PC-3 (cell line): ENCODE measurements at regions not wholly inside any gene's neighbourhood (a gene's known extent, or its start where the extent isn't known, plus 50 kb on each side); places are given as distances from the start of the nearest gene placed in this dataset.

ENCODE experiments used
- ATAC-seq: fragments of 200-7000 bp; cut with Tn5 transposase; 2 replicates; pipeline ENCODE4 v1.9.1; 2020; ENCODE audit warnings: mild to moderate bottlenecking, moderate library complexity
- BruUV-seq: library from RNA; stranded (reverse); fragments of 400-500 nt; replicated peaks from 2 replicates; lab custom pipeline; 2021; lab: Mats Ljungman, UMichigan
- CTCF ChIA-PET: fragments of 300-600 bp; sonication (Branson Sonifier 250); formaldehyde crosslinking; loops from one replicate; lab custom pipeline; 2022; ENCODE audit warnings: antibody characterized with exemption; lab: Charles Lee
- POLR2A ChIA-PET: fragments of 300-600 bp; sonication (Branson Sonifier 250); formaldehyde crosslinking; loops from one replicate; lab custom pipeline; 2022; ENCODE audit warnings: antibody characterized with exemption; ENCODE audit not compliant: unreplicated experiment; lab: Charles Lee
- DNase-seq: peaks from one replicate; pipeline ENCODE4 v3.0.0-alpha.2; 2015
- H2AFZ ChIP-seq: fragments of 300-600 bp; sonication (generic); 2 replicates; pipeline ENCODE4 v1.6.0; 2016; ENCODE audit warnings: antibody characterized with exemption, low read length
- H3F3A ChIP-seq: fragments of 300-600 bp; sonication (generic); one replicate; pipeline ENCODE4 v1.6.0; 2017; ENCODE audit warnings: antibody characterized with exemption, low read length, control low read depth, mild to moderate bottlenecking; ENCODE audit not compliant: unreplicated experiment
- H3K27ac ChIP-seq: fragments of 300-600 bp; sonication (generic); 2 replicates; pipeline ENCODE4 v1.5.1; 2016; ENCODE audit warnings: mild to moderate bottlenecking, low read length
- H3K27me3 ChIP-seq: fragments of 300-600 bp; sonication (generic); 2 replicates; pipeline ENCODE4 v1.6.1; 2016; ENCODE audit warnings: low read length, mixed read lengths
- H3K36me3 ChIP-seq: fragments of 300-600 bp; sonication (generic); 2 replicates; pipeline ENCODE4 v1.6.1; 2016; ENCODE audit warnings: low read depth, mixed run types, low read length, mixed read lengths
- H3K4me1 ChIP-seq: fragments of 300-600 bp; sonication (generic); 2 replicates; pipeline ENCODE4 v1.5.1; 2016; ENCODE audit warnings: low read length; ENCODE audit not compliant: insufficient read depth
- H3K4me2 ChIP-seq: fragments of 300-600 bp; sonication (generic); 2 replicates; pipeline ENCODE4 v1.6.0; 2016; ENCODE audit warnings: low read length
- H3K4me3 ChIP-seq: fragments of 300-600 bp; sonication (generic); 2 replicates; pipeline ENCODE4 v1.5.1; 2016; ENCODE audit warnings: mild to moderate bottlenecking, low read length, mixed read lengths
- H3K79me2 ChIP-seq: fragments of 300-600 bp; sonication (generic); 2 replicates; pipeline ENCODE4 v1.6.1; 2017; ENCODE audit warnings: low read length, mixed read lengths
- H3K9ac ChIP-seq: fragments of 300-600 bp; sonication (generic); 2 replicates; pipeline ENCODE4 v1.6.0; 2016; ENCODE audit warnings: mild to moderate bottlenecking, low read length
- H3K9me2 ChIP-seq: fragments of 300-600 bp; sonication (generic); replicated peaks from 2 replicates; pipeline ENCODE4 v1.6.1; 2016; ENCODE audit warnings: mixed run types, low read length, mixed read lengths
- H3K9me3 ChIP-seq: fragments of 300-600 bp; sonication (generic); 2 replicates; pipeline ENCODE4 v1.6.1; 2016; ENCODE audit warnings: low read length, mixed read lengths
- H4K20me1 ChIP-seq: fragments of 300-600 bp; sonication (generic); 2 replicates; pipeline ENCODE4 v1.6.1; 2016; ENCODE audit warnings: low read length, mixed read lengths
- EZH2 ChIP-seq: fragments of 300-600 bp; sonication (generic); IDR thresholded peaks from one replicate; pipeline ENCODE4 v1.6.1; 2017; ENCODE audit warnings: antibody characterized with exemption, mild to moderate bottlenecking, low read length; ENCODE audit not compliant: unreplicated experiment
- EZH2phosphoT487 ChIP-seq: fragments of 300-600 bp; sonication (generic); IDR thresholded peaks from 2 replicates; pipeline ENCODE4 v1.6.1; 2018; ENCODE audit warnings: mild to moderate bottlenecking, antibody characterized with exemption, low read length, borderline replicate concordance
- intact Hi-C: fragments of 100-400 bp; cut with micrococcal nuclease; formaldehyde crosslinking; loops from 2 replicates; pipeline ENCODE4 v1.9.0; 2023
- TF ChIP-seq, protein P1 (sequence below): fragments of 300-600 bp; sonication (generic); conservative IDR thresholded peaks from 2 replicates; pipeline ENCODE4 v1.5.1; 2017; ENCODE audit warnings: antibody characterized with exemption, low read depth, mild to moderate bottlenecking, low read length

DNA sequence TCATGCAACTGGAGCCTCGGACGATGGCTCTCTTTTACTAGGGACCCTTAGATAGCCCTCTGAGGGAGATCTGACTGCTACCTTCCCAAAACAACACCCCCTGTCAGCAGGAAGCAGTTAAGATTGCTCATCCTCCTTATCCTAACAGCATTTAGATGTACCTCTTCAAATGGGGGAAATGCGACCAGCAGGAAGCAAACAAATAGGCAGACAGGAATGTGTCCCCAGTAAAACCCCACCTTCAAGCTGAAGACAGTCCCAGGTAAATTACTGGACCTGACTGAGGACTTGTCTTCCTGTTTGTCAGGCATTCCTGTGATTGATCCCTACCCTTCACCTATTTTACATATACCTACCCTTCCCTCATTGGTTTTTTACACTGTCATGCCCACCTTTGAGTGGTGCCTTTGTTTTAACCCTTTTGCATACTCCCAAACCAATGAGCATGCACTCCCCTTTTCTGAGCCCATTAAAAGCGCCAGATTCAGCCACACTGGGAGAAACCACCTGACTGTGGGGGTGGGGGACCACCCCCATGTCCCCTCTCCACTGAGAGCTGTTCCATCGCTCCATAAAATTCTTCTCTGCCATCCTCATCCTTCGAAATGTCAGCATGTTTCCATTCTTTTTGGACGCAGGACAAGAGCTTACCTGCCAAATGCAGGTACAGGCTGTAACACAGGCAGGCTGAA is 954.0 kb upstream of the CDH6 start:
- no peaks in the 10 kb centered on the region for H3K9me2 ChIP-seq
- H3K4me2 ChIP-seq: no peak overlapping the region
- peaks cover 6% of the 10 kb centered on the region for H3K4me1 ChIP-seq
- no peak overlapping the region for H3K27ac ChIP-seq
- H3K79me2 ChIP-seq: no peaks in the 10 kb centered on the region
- H4K20me1 ChIP-seq: no peaks in the 10 kb centered on the region
- H3K27me3 ChIP-seq: no peaks in the 10 kb centered on the region
- DNase-seq: no peak
- H3K4me3 ChIP-seq: no peak overlapping the region
- POLR2A ChIA-PET: no interaction called here
- no peaks in the 10 kb centered on the region for H3K36me3 ChIP-seq
- H3F3A ChIP-seq: no peaks in the 10 kb centered on the region
- BruUV-seq: no TSS peak
- intact Hi-C loops: no loop called here
- no peak overlapping the region for H3K9ac ChIP-seq
- H3K9me3 ChIP-seq: no peaks in the 10 kb centered on the region
- CTCF ChIA-PET: no interaction called here
- no peak overlapping the region for H2AFZ ChIP-seq
- no peak for ATAC-seq
- TF ChIP-seq, protein P1, sequence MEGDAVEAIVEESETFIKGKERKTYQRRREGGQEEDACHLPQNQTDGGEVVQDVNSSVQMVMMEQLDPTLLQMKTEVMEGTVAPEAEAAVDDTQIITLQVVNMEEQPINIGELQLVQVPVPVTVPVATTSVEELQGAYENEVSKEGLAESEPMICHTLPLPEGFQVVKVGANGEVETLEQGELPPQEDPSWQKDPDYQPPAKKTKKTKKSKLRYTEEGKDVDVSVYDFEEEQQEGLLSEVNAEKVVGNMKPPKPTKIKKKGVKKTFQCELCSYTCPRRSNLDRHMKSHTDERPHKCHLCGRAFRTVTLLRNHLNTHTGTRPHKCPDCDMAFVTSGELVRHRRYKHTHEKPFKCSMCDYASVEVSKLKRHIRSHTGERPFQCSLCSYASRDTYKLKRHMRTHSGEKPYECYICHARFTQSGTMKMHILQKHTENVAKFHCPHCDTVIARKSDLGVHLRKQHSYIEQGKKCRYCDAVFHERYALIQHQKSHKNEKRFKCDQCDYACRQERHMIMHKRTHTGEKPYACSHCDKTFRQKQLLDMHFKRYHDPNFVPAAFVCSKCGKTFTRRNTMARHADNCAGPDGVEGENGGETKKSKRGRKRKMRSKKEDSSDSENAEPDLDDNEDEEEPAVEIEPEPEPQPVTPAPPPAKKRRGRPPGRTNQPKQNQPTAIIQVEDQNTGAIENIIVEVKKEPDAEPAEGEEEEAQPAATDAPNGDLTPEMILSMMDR: no peak
- TF ChIP-seq EZH2phosphoT487 (no peak), EZH2 (no peak)

DNA sequence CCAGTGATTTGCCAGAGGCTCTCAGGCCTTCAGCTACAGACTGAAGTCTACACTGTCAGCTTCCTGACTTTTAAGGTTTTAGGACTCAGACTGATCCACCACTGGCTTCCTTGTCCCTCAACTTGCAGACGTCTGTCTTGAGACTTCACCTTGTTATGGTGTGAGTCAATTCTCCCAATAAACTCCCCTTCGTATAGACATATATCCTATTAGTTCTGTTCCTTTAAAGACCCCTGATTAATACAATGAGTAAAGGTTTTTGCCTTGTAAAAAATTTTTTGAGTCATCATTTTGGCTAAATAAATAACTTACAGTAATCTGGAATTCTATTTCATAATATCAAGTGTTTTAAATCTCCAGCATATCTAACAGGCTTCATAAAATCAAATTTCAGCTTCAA is 956.3 kb upstream of the CDH6 start:
- ChIA-PET POLR2A (no interaction called here), CTCF (no interaction called here)
- Histone ChIP-seq H3K9me2 (no peaks in the 10 kb centered on the region), H3K36me3 (no peaks in the 10 kb centered on the region), H3K27ac (peak overlapping the region; percentile 41), H3K27me3 (no peaks in the 10 kb centered on the region), H3F3A (no peaks in the 10 kb centered on the region), H3K4me3 (no peak overlapping the region), H3K9ac (no peak overlapping the region), H4K20me1 (no peaks in the 10 kb centered on the region), H3K4me2 (no peak overlapping the region), H2AFZ (peak overlapping the region; percentile 25; the same call in 1 of the 2 replicates), H3K79me2 (no peaks in the 10 kb centered on the region), H3K9me3 (no peaks in the 10 kb centered on the region), H3K4me1 (peaks cover 6% of the 10 kb centered on the region)
- peak; percentile 84 for ATAC-seq
- peak; percentile 76 for DNase-seq
- BruUV-seq: no TSS peak
- TF ChIP-seq EZH2phosphoT487: no peak
- TF ChIP-seq, protein P1: no peak
- no peak for TF ChIP-seq EZH2
- intact Hi-C loops: no loop called here

DNA sequence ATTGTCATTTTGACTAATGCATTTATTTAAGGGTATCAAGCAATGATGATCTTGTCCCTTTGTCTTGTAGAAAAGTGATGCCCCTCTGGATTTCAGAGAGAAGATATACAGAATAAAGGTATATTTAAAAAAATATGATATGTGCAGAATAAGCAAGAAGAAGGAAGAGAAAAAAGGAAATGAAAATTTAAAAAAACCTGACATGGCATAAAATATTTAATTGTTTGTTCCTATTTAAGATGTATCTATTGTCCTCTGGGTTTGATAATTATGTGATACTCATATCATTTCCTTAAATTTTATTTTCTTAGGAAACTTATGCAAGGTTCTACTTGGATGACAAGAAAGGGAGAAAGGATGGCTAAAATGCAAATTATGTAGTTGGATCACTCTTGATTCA is 983.7 kb upstream of the CDH6 start:
- H3F3A ChIP-seq: no peaks in the 10 kb centered on the region
- H3K4me1 ChIP-seq: no peaks in the 10 kb centered on the region
- no peak overlapping the region for H3K4me2 ChIP-seq
- BruUV-seq: no TSS peak
- ATAC-seq (no peak), DNase-seq (no peak)
- no peaks in the 10 kb centered on the region for H3K9me3 ChIP-seq
- no peak overlapping the region for H3K9ac ChIP-seq
- no peaks in the 10 kb centered on the region for H3K27me3 ChIP-seq
- ChIA-PET POLR2A (no interaction called here), CTCF (no interaction called here)
- no peaks in the 10 kb centered on the region for H4K20me1 ChIP-seq
- intact Hi-C loops: no loop called here
- H3K36me3 ChIP-seq: no peaks in the 10 kb centered on the region
- TF ChIP-seq EZH2 (no peak), EZH2phosphoT487 (no peak)
- TF ChIP-seq, protein P1: no peak
- no peaks in the 10 kb centered on the region for H3K79me2 ChIP-seq
- H3K27ac ChIP-seq: no peak overlapping the region
- H2AFZ ChIP-seq: no peak overlapping the region
- H3K9me2 ChIP-seq: 0 out of 2 replicates have a peak, but pooled peaks cover 3% of the 10 kb centered on the region
- no peak overlapping the region for H3K4me3 ChIP-seq
